Ovary (tissue), 7 donors: ENCODE measurements at regions not wholly inside any gene's neighbourhood (a gene's known extent, or its start where the extent isn't known, plus 50 kb on each side); places are given as distances from the start of the nearest gene placed in this dataset.

ENCODE experiments used
- DNase-seq, 5 donors: peaks; one replicate each; pipeline ENCODE4 v3.0.0-alpha.2; 2019 to 2020
- H3K27ac ChIP-seq, 2 donors: fragments of 200-600 bp; one replicate each; pipeline versions ENCODE4 v1.5.1 to v1.8.0; 2019 to 2022
- H3K27me3 ChIP-seq: fragments of 200-600 bp; one replicate; pipeline ENCODE4 v1.8.0; 2022
- H3K36me3 ChIP-seq: fragments of 200-600 bp; sonication (generic); one replicate; pipeline ENCODE4 v1.5.1; 2019
- H3K4me1 ChIP-seq: one replicate; pipeline ENCODE4 v1.8.1; 2013; ENCODE audit warnings: mild to moderate bottlenecking, moderate library complexity; ENCODE audit not compliant: insufficient read depth
- H3K4me3 ChIP-seq: fragments of 200-600 bp; sonication (generic); one replicate; pipeline ENCODE4 v1.5.1; 2017
- H3K9me3 ChIP-seq, 2 donors: fragments of 200-600 bp in 1 of 2; sonication (generic) in 1 of 2; one replicate each; pipeline versions ENCODE4 v1.5.1 to v1.8.1; 2013 to 2019; ENCODE audit warnings: mild to moderate bottlenecking in 1 of 2, moderate library complexity in 1 of 2
- CTCF ChIP-seq, 3 donors: fragments of 450-650 bp in 2 of 3; fragments of 200-600 bp in 1 of 3; IDR thresholded peaks; one replicate each; pipeline versions ENCODE4 v1.5.1 to v1.8.0; 2016 to 2022; ENCODE audit warnings: antibody characterized with exemption in 3 of 3, mild to moderate bottlenecking in 1 of 3
- EP300 ChIP-seq: sonication (generic); formaldehyde crosslinking; IDR thresholded peaks from one replicate; pipeline ENCODE4 v1.6.1; 2017; ENCODE audit warnings: antibody characterized with exemption
- POLR2A ChIP-seq: fragments of 450-650 bp; IDR thresholded peaks from one replicate; pipeline ENCODE4 v1.6.1; 2017; ENCODE audit warnings: antibody characterized with exemption, mild to moderate bottlenecking, moderate library complexity
- WGBS, 3 donors: extraction: QIAGEN DNeasy Blood & Tissue Kit in 1 of 3; methylation state at CpG; one replicate each; pipeline versions ENCODE4 v1.1.5 to v1.1.7; 2013 to 2017; 5-methylcytosine and 5-hydroxymethylcytosine counted together
- intact Hi-C, 4 donors: fragments of 100-400 bp; cut with DNase I; formaldehyde crosslinking; loops; one replicate each; pipeline versions ENCODE4 v1.11.0 to v1.15.1; 2022 to 2023
- donor health status: DM: no; HTN: no; CAD: no; lungs with moderate emphysema.
- donor health status: DM: no; HTN: no; CAD: no.
- donor health status: Bipolar disorder and iron deficiency.
- donor health status: DM: no; HTN: no; CAD: no.
- donor health status: DM: yes; HTN: yes; CAD: no.

GRCh38 chr5:54738973-54739367 is 221.4 kb downstream of the SNX18 start:
- H3K9me3 ChIP-seq, result no peaks in the 10 kb centered on the region
- H3K27me3 ChIP-seq, result no peaks in the 10 kb centered on the region
- intact Hi-C loops, result no loop called here
- DNase-seq, result no peak
- no peak overlapping the region for H3K27ac ChIP-seq
- H3K4me1 ChIP-seq, result no peaks in the 10 kb centered on the region
- 93 to 97% (median 96%) methylated on average over 4 of the region's 4 CpGs for WGBS, 3 donors
- no peak for TF ChIP-seq EP300
- no peak for TF ChIP-seq POLR2A
- no peak for TF ChIP-seq CTCF (IDR thresholded peaks at IDR 0.05)
- H3K4me3 ChIP-seq, result no peak overlapping the region
- no peaks in the 10 kb centered on the region for H3K36me3 ChIP-seq

- intact Hi-C loops, result no loop called here
- H3K4me1 ChIP-seq, result no peaks in the 10 kb centered on the region
- H3K9me3 ChIP-seq, result no peaks in the 10 kb centered on the region
- peak in 2 of 5 donors; percentile 36 to 43 for DNase-seq
- H3K27me3 ChIP-seq, result no peaks in the 10 kb centered on the region
- no peaks in the 10 kb centered on the region for H3K36me3 ChIP-seq
- no peak overlapping the region for H3K4me3 ChIP-seq
- H3K27ac ChIP-seq, result no peak overlapping the region
- no peak for TF ChIP-seq POLR2A
- TF ChIP-seq CTCF (IDR thresholded peaks at IDR 0.05), result no peak
- TF ChIP-seq EP300, result no peak
- 76 to 82% (median 80%) methylated on average over 6 of the region's 6 CpGs for WGBS, 3 donors
Observed at GRCh38 chr5:54738118-54738972, 220.8 kb downstream of the SNX18 start.

- intact Hi-C loops, result no loop called here
- DNase-seq, result no peak
- 86 to 89% (median 87%) methylated on average over 7 of the region's 7 CpGs for WGBS, 3 donors
- no peaks in the 10 kb centered on the region for H3K36me3 ChIP-seq
- TF ChIP-seq EP300 (no peak), POLR2A (no peak), CTCF (IDR thresholded peaks at IDR 0.05) (no peak)
- no peaks in the 10 kb centered on the region for H3K9me3 ChIP-seq
- no peaks in the 10 kb centered on the region for H3K27me3 ChIP-seq
- no peaks in the 10 kb centered on the region for H3K4me1 ChIP-seq
- H3K27ac ChIP-seq, result no peak overlapping the region
- no peak overlapping the region for H3K4me3 ChIP-seq
Observed at GRCh38 chr5:54736003-54736797, 218.6 kb downstream of the SNX18 start.

- H3K27ac ChIP-seq, result no peak overlapping the region
- no peaks in the 10 kb centered on the region for H3K36me3 ChIP-seq
- TF ChIP-seq CTCF (IDR thresholded peaks at IDR 0.05) (no peak), POLR2A (no peak), EP300 (no peak)
- intact Hi-C loops, result no loop called here
- no peaks in the 10 kb centered on the region for H3K9me3 ChIP-seq
- no peak overlapping the region for H3K4me3 ChIP-seq
- DNase-seq, result no peak
- no peaks in the 10 kb centered on the region for H3K27me3 ChIP-seq
- no peaks in the 10 kb centered on the region for H3K4me1 ChIP-seq
- 45 to 49% (median 47%) methylated on average over 2 of the region's 2 CpGs for WGBS, 3 donors
Observed at GRCh38 chr5:54733101-54733500, 215.5 kb downstream of the SNX18 start.
